HG02938 (cell line): ENCODE measurements at regions not wholly inside any gene's neighbourhood (a gene's known extent, or its start where the extent isn't known, plus 50 kb on each side); places are given as distances from the start of the nearest gene placed in this dataset.
"Not testable (repeated sequence)": the region's sequence is repeated elsewhere in the genome, so short reads cannot be mapped to it uniquely, and the experiment has no call there.

Experiments used
- ATAC-seq: cut with Tn5 transposase; IDR thresholded peaks from one replicate; pipeline ENCODE4 v1.9.1; 2021; ENCODE audit warnings: mild to moderate bottlenecking, moderate library complexity; ENCODE audit not compliant: unreplicated experiment

DNA sequence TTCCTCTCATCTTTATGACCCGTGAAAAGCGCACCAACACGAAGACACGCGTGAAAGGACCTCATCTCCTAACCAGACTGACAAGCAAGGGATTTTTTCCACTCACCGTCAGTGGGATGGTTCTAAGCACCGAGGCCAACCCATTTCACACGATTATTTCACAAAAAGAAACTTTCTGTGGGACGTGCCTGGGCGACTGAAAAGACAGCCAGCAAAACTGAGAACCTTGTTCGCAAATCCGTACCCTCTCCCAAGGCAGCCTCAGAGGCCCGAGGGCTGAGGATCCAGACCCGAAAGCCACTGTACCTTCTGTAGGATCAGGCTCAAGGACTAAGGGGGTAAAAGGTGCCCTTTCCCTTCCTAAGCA lies 84.9 kb upstream of the METTL9 start:
- not testable (repeated sequence) for ATAC-seq

- ATAC-seq: not testable (repeated sequence)
These were observed 82.7 kb upstream of the METTL9 start for GRCh38 chr16:21516705-21517040.

DNA sequence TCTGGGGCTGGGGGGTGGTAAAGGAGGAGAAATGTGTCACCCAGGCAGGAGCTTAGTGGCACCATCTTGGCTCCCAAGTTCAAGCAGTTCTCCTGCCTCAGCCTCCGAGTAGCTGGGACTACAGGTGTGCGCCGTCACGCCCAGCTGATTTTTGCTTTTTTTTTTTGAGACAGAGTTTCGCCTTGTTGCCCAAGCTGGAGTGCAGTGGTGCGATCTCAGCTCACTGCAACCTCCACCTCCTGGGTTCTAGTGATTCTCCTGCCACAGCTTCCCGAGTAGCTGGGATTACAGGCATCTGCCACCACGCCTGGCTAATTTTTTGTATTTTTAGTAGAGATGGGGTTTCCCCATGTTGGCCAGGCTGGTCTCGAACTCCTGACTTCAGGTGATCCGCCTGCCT lies 82.1 kb upstream of the METTL9 start:
- not testable (repeated sequence) for ATAC-seq

GRCh38 chr16:21519361-21520133 lies 79.8 kb upstream of the METTL9 start:
- not testable (repeated sequence) for ATAC-seq

DNA sequence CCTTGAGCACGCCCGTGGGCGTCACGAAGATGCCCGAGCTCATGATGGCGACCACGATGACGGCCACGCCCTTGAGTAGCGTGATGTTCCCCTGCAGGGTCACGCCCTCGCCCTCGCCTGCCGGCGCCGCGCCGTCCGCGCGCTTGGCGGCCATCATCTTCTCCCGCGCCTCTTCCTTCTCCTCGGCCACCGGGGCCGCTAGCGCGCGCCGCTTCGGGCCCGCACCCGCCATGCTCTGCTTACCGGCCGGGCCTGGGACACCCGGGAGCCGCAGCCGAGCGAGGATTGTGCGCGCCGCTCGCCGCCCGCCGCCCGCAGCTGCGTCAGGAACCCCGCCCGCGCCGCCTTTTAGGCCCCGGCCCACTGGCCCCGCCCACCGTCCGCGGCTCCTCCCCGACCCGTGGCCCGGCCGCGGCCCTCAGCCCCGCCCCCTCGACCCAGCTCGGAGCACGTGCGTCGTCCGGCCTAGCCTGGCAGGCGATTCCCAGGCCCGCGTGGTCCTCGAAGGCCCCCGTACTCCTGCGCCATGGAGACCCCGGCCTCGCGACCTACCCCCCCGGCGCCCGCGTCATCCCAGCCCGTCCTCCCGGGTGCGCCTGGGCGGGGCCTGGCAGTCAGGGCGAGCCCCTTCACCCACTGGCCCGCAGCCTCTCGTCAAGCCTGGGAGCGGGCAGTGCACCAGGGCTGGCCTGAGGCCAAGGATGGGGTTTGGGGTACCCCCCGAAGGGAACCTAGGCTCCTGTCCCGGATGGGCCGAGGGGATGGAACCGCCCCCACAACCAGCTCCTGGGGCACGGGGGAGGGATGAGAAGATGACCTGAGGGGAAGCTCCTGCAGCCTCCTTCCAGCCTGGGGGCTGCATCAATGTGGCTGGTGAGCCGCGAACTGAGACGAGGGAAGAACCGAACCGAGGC lies 79.0 kb upstream of the METTL9 start:
- peak; percentile 55 for ATAC-seq

DNA sequence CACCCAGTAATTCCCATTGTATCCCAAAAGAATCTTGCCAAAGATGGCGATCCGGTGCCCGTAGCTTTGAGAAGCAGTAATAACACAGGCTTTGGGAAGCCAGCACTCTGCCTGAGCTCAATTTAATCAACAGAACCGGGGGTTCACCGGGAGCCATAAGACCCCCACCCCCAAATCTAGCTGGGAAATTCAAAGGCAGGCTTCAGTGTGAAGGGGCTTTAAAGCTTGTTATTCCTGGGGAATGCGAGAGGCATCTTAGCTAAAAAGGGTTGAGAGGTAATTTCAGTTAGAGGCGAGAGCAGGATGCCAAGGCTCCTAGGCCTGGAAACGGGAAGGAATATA lies 78.4 kb upstream of the METTL9 start:
- not testable (repeated sequence) for ATAC-seq

GRCh38 chr16:21521390-21522143 lies 77.8 kb upstream of the METTL9 start:
- ATAC-seq: not testable (repeated sequence)

GRCh38 chr16:21522846-21523245 lies 76.5 kb upstream of the METTL9 start:
- not testable (repeated sequence) for ATAC-seq

DNA sequence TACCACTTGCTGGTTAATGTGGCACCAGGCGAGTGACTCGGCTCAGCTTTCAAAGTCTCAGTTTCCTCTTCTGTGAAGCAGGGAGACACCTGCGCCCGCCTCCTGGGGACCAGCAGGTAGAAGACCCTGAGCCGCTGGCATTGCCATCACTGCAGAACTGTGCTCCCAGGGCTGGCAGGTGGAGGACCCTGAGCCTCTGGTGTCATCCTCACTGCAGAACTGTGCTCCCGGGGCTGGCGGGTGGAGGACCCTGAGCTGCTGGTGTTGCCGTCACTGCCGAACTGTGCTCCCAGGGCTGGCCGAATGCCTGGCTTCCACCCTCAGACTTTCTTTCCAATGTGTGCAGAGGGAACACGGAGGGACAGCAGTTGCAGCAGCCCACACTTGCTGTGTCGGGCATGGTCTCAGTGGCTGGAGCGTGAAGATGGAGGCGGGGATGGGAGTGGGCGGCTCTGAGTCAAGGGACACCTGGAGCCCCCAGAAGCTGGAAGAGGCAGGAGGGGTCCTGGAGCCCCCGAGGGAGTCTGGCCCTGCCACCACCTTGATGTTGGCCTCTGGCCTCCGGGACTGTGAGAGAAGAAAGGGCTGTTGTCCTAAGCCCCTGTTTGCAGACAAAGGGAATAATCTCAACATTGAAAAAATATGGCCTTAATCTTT lies 75.8 kb upstream of the METTL9 start:
- no peak for ATAC-seq

DNA sequence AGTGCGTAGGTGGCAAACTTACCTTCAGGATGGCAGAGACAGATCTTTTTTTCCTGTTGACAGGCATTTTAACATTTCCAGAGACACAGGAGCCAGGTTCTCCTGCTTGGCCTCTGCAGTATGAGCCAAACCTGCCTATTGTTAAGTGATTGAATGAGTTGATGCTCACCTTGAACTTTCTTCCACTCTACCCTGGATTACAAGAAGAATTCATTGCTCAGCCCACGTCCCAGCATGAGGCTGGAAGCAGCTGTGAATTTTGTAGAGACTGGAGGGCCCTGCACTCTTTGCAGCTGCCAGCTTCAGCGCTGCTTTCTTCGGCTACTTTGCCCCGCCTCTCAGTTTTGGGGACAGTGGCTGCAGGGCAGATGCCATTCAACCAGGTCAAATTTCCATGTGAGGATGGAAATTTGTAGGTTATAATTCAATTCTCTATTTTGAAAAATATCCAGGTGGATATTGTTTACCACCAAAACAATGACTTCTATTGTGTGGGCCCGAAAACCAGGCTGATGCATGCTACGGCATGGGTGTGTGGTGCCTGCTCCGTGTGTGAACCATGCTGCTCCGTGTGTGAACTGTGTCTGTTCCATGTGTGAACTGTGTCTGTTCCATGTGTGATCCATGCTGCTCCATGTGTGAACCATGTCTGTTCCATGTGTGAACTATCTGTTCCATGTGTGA lies 75.2 kb upstream of the METTL9 start:
- ATAC-seq: no peak

GRCh38 chr16:21524752-21525028 lies 74.7 kb upstream of the METTL9 start:
- not testable (repeated sequence) for ATAC-seq

DNA sequence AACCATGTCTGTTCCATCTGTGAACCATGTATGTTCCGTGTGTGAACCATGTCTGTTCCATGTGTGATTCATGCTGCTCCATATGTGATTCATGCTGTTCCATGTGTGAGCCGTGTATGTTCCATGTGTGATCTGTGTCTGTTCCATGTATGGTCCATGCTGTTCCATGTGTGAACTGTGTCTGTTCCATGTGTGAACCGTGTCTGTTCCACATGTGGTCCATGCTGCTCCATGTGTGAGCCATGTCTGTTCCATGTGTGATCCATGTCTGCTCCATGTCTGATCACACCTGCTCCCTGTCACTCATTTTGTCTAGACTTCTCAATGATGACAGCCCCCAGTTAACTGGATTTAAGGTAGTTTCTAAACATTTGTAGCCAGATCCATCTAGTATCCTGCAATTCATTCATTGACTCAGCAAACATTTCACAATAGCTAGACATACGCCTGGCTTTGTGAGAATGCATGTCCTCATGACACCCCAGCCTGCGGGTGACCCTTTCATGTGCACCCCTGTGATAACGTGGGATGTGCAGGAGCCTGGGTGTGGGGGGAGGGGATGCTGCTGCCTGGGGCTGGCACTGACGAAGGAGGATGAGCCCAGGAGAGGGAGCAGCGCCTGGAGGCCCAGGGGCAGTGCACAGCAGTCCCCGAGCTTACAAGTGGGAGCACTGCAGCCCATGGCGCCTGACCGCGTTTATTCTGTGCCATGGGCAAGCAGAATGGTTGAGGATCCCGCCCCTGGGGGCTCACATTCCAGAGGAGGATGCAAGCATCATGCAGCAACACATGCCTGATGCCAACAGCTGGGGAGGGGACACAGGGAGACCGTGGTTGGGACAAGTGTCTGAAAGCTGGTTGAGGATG lies 74.1 kb upstream of the METTL9 start:
- ATAC-seq: not testable (repeated sequence)

DNA sequence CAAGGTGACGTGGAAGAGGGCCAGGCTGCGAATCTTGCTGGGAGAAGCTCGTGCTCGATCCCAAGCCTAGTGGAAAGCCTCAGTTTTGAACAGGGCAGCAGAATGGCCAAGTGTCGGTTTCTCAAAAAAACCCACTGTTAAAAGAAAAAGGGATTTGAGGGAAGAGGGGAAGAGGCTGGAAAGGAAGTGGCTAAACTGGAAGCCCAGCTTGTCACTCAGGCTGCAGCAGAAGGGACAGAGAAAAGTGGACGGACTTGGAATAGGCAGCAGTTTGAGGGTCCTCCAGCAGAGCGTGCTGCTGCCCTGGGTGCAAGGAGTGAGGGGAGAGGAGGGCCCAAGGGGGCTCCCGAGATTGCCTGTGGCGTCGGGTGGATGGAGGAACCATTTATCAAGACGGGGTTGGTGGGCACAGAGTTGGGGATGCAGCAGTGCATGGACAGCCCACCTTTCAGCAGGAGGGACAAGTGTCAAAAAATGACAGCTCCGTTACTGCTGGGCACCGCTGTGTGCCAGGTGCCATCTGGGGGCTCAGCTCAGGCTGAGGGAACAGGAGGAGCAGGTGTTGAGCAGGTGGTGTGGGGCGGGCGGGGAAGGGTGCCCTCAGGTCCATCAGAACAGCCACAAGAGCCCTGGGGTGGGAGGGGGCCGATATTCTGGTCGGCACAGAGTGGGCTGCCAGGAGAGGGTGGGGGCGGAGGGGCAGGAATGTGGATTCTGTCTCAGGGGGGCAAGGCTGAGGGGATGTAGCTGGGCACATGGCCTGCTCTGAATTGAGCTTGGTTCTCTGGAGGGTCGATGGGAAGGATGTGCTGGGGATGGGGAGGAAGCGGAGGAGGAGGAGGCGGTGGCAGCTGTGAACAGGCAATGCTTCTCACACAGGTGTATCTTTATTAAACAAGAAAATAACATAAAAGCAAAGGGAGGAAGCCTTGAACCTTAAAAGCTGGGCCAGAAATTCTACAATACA lies 73.1 kb upstream of the METTL9 start:
- ATAC-seq: not testable (repeated sequence)

DNA sequence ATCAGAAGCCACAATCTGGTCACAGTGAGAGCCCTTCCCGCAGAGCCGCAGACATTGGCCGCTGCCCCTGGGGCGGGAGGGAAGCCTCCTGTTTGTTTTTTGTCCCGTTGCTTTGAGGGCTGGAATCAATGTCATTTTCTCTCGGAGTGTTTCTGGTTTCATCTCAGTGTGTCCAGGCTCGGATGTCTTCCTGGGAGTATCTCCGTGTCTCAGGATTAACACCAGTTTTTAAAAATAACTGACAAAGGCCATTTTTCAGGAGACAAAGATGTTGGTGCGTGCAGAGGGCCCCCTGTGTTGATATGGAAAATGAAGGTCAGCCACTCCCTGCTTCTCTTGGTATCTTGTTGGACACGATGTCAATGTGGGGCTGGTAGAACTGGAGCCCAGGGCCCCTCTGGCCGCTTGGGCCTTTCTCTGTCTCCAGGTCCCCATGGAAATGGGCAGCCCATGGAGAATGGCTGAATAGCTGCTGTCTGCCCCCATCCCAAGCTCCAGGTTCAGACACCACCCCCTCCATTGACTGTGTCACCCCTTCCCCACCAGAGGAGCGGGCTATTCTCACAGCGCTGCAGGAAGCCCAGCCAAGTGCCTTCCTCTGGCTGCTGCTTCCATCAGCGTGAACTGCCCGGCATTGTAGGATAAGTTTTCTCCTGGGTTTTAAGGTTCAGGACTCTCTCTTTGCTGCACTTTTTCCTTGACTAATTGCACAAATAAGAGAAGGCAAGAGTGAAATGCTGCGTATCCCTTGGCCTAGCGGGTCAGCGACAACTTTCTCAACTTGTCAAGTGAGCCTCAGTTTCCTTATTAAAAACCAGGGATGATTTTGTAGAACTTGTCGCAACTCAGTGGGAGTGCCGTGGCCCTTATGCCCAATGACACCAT lies 72.2 kb upstream of the METTL9 start:
- ATAC-seq: no peak

GRCh38 chr16:21529060-21529658 lies 70.2 kb upstream of the METTL9 start:
- not testable (repeated sequence) for ATAC-seq

GRCh38 chr16:21530729-21531383 lies 68.5 kb upstream of the METTL9 start:
- ATAC-seq: not testable (repeated sequence)

GRCh38 chr16:21532996-21533395 lies 66.4 kb upstream of the METTL9 start:
- not testable (repeated sequence) for ATAC-seq
